ENCODE measurements at regions not wholly inside any gene's neighbourhood (a gene's known extent, or its start where the extent isn't known, plus 50 kb on each side); places are given as distances from the start of the nearest gene placed in this dataset.

DNA sequence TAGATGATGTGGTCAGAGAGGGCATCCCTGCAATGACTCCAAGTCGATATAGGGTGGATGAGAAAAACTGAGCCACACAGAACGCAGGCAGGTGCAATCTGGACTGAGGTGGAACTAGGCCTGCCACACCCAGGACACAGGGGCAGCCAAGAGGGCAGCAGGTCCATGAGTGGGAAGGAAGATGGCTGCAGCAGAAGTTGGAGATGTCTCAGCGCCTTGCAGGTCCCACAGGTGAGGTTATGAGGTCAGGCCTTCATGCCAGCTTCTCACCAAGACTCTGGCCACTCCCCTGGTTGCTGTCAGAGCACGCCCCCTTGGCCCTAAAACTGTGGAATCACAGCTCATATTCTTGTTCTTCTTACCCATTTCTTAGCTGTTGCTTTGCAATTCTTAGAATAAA, 147.7 kb upstream of the VSTM2B start:
- POLR2A ChIA-PET = no interaction called here
- peaks cover 8% of the 10 kb centered on the region; the same call in 1 of the 2 replicates for H3K27me3 ChIP-seq (ENCODE audit: control insufficient read depth, insufficient read depth, low read length)
- no TSS peak for BruUV-seq (replicated peaks)

DNA sequence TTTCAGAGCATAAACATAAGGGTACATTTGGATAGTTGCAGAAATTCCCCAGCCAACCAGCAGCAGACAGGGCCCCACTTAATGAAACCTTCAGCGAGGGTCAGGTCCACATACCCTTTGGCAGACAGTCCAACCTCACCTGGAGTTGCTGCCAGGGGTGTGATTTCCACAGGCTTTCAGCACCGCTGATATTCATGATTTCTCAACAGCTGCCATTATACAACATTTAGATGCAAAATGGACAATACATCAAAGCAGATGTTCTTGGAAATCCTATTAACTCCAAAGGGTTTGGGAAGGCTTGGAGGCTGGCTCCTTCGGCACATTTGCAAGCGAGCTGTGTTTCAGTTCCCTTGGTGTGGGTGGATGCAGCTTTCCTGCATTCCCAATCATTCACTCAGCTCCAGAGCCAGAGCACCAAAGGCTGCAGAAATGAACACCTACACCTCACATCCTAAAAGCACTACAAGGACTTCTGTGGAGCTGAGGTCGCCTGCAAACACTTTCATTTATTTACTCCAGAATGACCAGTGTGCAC, 147.2 kb upstream of the VSTM2B start:
- peaks cover 8% of the 10 kb centered on the region; the same call in 1 of the 2 replicates for H3K27me3 ChIP-seq (ENCODE audit: control insufficient read depth, insufficient read depth, low read length)
- ATAC-seq = no peak
- in situ Hi-C loops (cut with HindIII; ENCODE audit: low pct_unique_long_range_greater_than_20kb, low sequenced_read_pairs) = no loop called here

More for the DNA sequence above, 147.7 kb upstream of the VSTM2B start:
- CTCF ChIA-PET = no interaction called here
- H3K4me1 ChIP-seq (ENCODE audit: control insufficient read depth, insufficient read depth, low read length) = no peaks in the 10 kb centered on the region
- no peak overlapping the region for H3K4me3 ChIP-seq (ENCODE audit: low read depth in 2 of 2, low read length in 2 of 2)
- H3K27ac ChIP-seq (ENCODE audit: low read length) = no peak overlapping the region
- TF ChIP-seq POLR2AphosphoS5 (IDR thresholded peaks at IDR 0.05; ENCODE audit: low read depth, low read length) (no peak), TCF7L2 (IDR thresholded peaks at IDR 0.05; ENCODE audit: low read depth, low read length) (no peak), SIN3A (IDR thresholded peaks at IDR 0.05; ENCODE audit: borderline replicate concordance, insufficient read depth, low read depth, low read length) (no peak)
- TF ChIP-seq, protein P1, sequence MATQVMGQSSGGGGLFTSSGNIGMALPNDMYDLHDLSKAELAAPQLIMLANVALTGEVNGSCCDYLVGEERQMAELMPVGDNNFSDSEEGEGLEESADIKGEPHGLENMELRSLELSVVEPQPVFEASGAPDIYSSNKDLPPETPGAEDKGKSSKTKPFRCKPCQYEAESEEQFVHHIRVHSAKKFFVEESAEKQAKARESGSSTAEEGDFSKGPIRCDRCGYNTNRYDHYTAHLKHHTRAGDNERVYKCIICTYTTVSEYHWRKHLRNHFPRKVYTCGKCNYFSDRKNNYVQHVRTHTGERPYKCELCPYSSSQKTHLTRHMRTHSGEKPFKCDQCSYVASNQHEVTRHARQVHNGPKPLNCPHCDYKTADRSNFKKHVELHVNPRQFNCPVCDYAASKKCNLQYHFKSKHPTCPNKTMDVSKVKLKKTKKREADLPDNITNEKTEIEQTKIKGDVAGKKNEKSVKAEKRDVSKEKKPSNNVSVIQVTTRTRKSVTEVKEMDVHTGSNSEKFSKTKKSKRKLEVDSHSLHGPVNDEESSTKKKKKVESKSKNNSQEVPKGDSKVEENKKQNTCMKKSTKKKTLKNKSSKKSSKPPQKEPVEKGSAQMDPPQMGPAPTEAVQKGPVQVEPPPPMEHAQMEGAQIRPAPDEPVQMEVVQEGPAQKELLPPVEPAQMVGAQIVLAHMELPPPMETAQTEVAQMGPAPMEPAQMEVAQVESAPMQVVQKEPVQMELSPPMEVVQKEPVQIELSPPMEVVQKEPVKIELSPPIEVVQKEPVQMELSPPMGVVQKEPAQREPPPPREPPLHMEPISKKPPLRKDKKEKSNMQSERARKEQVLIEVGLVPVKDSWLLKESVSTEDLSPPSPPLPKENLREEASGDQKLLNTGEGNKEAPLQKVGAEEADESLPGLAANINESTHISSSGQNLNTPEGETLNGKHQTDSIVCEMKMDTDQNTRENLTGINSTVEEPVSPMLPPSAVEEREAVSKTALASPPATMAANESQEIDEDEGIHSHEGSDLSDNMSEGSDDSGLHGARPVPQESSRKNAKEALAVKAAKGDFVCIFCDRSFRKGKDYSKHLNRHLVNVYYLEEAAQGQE (IDR thresholded peaks at IDR 0.05; ENCODE audit: insufficient read depth in 1 of 2, low read depth in 2 of 2, low read length in 1 of 2) = no peak
- TF ChIP-seq, protein P2, sequence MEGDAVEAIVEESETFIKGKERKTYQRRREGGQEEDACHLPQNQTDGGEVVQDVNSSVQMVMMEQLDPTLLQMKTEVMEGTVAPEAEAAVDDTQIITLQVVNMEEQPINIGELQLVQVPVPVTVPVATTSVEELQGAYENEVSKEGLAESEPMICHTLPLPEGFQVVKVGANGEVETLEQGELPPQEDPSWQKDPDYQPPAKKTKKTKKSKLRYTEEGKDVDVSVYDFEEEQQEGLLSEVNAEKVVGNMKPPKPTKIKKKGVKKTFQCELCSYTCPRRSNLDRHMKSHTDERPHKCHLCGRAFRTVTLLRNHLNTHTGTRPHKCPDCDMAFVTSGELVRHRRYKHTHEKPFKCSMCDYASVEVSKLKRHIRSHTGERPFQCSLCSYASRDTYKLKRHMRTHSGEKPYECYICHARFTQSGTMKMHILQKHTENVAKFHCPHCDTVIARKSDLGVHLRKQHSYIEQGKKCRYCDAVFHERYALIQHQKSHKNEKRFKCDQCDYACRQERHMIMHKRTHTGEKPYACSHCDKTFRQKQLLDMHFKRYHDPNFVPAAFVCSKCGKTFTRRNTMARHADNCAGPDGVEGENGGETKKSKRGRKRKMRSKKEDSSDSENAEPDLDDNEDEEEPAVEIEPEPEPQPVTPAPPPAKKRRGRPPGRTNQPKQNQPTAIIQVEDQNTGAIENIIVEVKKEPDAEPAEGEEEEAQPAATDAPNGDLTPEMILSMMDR (IDR thresholded peaks at IDR 0.05) = no peak
- intact Hi-C loops (cut with micrococcal nuclease; ENCODE audit: unreplicated experiment) (no loop called here), in situ Hi-C loops (cut with HindIII; ENCODE audit: low pct_unique_long_range_greater_than_20kb, low sequenced_read_pairs) (no loop called here)
- DNase-seq (ENCODE audit: low read depth, low spot score) (no peak), ATAC-seq (no peak)
- no peaks in the 10 kb centered on the region for H3K36me3 ChIP-seq (ENCODE audit: control insufficient read depth, insufficient read depth, low read length)
- no peaks in the 10 kb centered on the region for H3K9me3 ChIP-seq (ENCODE audit: control insufficient read depth, insufficient read depth, low read depth, low read length)

More for the DNA sequence above, 147.2 kb upstream of the VSTM2B start:
- CTCF ChIA-PET = no interaction called here
- no peaks in the 10 kb centered on the region for H3K9me3 ChIP-seq (ENCODE audit: control insufficient read depth, insufficient read depth, low read depth, low read length)
- DNase-seq (ENCODE audit: low read depth, low spot score) = no peak
- intact Hi-C loops (cut with micrococcal nuclease; ENCODE audit: unreplicated experiment) = no loop called here
- TF ChIP-seq POLR2AphosphoS5 (IDR thresholded peaks at IDR 0.05; ENCODE audit: low read depth, low read length) (no peak), SIN3A (IDR thresholded peaks at IDR 0.05; ENCODE audit: borderline replicate concordance, insufficient read depth, low read depth, low read length) (no peak), TCF7L2 (IDR thresholded peaks at IDR 0.05; ENCODE audit: low read depth, low read length) (no peak)
- TF ChIP-seq, protein P2 (IDR thresholded peaks at IDR 0.05) = no peak
- TF ChIP-seq, protein P1 (IDR thresholded peaks at IDR 0.05; ENCODE audit: insufficient read depth in 1 of 2, low read depth in 2 of 2, low read length in 1 of 2) = no peak
- no peaks in the 10 kb centered on the region for H3K4me1 ChIP-seq (ENCODE audit: control insufficient read depth, insufficient read depth, low read length)
- no peak overlapping the region for H3K27ac ChIP-seq (ENCODE audit: low read length)
- no peak overlapping the region for H3K4me3 ChIP-seq (ENCODE audit: low read depth in 2 of 2, low read length in 2 of 2)
- no TSS peak for BruUV-seq (replicated peaks)
- POLR2A ChIA-PET = no interaction called here
- H3K36me3 ChIP-seq (ENCODE audit: control insufficient read depth, insufficient read depth, low read length) = no peaks in the 10 kb centered on the region
